HG03139 (cell line): ENCODE measurements at regions not wholly inside any gene's neighbourhood (a gene's known extent, or its start where the extent isn't known, plus 50 kb on each side); places are given as distances from the start of the nearest gene placed in this dataset.

Experiments used
- ATAC-seq: cut with Tn5 transposase; IDR thresholded peaks from one replicate; pipeline ENCODE4 v1.9.1; 2021; ENCODE audit not compliant: unreplicated experiment

DNA sequence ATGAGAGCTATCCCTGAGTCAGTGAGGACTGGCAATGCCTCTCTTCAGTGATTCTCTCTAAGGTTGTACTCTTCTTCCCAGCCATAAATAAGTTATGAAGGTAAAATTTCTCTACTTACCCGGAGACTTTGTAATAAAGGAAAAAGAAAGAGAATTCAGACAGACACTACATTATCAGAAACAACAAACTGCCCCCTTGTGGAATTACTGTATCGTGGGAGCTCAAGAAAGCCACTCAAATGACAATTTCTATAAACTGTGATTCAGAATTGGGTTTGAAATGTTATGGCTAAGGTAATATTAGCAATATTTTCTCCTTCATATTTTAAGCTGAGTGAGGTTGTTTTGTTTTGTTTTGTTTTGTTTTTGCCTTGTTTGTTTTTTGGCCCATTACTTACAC, 155.8 kb upstream of the TANK start:
- ATAC-seq = no peak

DNA sequence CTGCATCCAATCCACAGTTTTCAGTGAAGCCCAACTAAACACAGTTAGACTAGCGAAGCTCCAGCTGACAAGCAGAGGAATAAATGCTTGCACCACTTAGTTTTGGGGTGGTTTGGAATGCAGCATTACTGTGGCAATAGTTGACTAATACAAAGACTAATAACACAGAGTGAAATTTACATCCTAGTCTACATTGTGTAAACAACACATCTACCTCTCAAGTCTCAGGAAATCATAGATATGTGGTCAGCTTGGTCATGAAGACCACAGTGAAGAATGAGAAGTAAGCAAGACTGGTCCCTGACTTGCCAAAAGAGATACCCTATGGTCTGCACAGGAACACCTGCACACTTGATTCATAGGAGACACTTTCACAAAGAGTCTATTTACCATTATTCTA, 155.1 kb upstream of the TANK start:
- ATAC-seq = no peak

DNA sequence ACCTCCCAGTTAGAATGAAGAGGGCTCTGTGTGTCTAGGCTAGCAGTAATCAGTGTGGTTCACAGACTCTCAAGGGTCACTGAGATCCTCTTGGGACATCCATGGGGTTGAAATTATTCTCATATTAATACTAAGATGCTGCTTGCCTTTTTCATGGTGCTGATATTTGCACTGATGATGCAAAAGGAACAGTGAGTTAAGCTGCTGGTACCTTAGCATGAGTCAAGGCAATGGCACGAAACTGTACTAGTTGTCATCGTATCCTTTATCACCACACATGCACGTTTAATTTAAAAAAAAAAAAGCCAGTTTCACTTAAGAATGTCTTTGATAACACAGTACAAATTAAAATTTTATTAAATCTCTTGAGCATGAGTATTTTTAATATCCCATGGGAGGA, 151.9 kb upstream of the TANK start:
- ATAC-seq = no peak

DNA sequence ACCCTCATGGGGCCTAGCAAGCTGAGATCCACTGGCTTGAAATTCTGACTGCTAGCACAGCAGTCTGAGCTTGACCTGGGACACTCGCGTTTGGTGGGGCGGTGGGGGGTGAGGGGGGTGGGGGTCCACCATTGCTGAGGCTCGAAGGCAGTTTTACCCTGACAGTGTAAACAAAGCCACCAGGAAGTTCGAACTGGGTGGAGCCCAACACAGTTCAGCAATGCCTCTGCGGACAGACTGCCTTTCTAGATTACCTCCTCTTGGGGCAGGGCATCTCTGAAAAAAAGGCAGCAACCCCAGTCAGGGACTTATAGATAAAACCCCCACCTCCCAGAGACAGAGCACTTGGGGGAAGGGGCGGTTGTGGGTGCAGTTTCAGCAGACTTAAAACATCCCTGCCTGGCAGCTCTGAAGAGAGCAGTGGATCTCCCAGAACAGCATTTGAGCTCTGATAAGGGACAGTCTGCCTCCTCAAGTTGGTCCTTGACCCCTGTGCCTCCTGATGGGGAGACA, 149.7 kb upstream of the TANK start:
- ATAC-seq = no peak

DNA sequence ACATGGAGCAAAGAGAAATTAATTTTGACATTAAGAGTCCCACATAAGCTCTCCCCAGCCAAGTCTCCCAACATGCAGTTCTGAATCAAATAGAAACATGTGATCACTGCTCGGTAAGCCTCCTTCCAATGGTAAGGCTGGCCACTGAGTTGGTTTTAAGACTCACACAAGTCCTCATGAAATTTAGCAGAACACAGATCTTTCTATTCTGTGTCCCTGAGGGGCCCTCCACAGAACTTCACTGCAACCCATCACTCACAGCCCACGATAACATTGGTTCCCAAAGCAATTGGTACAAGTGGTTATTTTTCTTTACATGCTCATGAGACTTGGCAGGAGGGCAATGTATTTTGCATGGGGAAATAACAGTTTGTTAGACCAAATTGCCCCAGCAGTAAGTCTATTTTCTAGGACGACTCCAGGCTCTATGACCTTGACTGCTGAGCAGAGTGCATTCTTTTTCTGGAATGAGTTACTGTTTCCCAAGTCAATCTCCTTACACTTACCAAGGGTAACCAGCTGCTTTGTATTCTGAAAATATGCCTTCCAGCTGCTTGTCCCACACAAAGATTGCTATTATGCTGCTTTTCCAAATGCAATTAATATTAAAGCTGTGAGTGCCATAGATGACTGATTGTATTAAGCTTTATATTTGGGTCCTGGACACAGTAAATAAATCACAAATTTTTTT, 142.3 kb upstream of the TANK start:
- no peak for ATAC-seq

DNA sequence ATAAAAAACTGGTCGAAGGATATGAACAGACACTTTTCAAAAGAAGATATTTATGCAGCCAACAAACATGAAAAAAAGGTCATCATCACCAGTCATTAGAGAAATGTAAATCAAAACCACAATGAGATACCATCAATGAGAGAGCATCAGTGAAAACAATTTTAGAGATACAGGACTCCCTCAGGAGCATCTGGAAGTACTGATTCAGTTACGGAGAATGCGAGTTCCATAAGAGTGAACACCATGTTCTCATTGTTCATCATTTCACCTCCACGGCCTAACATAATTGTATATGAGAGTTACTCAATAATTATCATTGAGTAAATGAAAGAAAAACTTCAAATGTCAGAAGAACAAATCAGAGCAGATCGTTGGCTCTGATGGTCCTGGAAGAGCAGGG, 140.9 kb upstream of the TANK start:
- ATAC-seq = no peak

DNA sequence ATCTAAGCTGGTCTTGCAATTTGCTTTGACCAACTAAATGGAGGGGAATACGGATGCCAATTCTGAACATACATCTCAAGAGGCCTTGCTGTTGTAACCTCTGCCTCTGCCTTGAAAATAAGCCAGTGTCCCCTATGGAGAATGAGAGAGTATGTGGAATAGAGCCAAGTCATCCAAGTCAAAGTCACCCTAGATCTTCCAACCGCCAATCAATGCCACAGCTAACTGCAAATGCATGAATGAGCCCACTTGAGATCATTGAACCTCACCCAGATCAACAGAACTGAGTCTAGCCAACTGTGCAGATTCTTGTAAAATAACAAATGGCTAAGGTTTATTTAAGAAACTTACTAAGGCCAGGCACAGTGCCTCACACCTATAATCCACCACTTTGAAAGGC, 139.8 kb upstream of the TANK start:
- no peak for ATAC-seq

DNA sequence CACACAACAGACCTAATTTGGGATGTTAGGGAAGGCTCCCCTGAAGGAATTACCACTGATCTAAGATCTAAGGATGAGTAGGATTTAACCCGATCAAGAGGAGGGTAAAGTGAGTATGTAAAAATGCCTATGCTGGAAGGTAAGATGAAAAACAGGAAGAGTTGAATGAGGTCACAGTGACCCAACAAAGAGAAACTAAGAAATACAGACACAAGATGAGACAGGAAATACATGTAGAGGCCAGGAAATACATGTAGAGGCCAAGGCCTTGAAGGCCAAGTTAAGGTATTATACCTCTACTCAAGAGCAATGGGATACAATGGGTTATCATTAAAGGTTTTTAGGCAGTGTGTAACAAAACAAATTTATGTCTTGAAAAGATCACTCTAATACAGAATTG, 131.6 kb upstream of the TANK start:
- ATAC-seq = no peak

DNA sequence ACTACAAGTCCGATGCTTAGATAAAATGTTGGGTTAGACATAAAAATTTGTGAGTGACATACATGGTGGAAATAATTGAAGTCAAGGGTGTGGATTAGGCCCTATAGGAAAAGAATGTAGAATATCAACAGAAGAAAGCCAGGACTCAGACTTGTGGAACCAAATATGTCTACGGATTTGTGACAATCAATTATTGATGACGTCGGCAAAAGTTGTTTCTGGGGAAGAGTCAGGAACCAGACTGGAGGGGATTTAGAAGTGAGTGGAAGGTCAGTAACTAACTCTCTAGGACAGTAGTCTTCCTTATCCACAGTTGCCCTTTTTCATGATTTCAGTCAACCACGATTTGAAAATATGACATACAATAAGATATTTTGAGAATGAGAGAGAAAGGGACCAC, 130.9 kb upstream of the TANK start:
- no peak for ATAC-seq

DNA sequence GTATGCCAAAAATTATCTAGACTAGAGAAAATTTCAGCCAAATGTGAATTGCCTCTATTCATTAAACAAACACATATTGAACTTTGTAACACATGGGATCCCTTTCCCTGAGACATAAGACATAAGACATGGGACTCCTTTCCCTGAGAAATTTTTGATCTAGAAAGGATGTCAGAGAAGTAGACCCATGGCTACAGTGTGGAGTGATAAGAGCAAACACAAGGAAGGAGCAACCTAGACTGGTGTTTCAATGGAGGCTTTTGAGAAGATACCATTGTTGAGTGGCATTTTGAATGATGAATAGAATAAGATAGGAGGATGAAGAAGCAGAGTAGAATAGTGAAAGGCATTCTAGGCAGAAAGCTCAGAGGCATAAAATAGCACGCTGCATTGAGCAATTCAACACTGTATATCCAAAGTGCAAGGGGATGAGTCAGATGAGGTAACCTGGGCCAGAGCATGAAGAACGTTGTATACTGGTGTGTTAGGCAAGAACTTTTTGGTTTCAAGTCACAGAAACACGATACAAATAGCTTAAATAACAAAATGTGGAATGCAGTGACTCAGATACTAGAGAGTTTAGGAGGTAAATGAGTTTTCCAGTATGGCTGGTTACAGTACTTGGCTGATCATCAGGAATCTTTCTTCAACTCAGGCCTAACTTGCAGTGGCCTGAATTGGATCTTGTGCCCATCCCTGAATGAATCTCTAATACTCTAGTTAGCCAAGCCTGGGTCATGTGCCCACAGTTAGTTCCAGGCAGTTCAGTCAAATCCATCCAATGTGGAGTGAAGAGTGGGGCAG, 129.8 kb upstream of the TANK start:
- no peak for ATAC-seq

DNA sequence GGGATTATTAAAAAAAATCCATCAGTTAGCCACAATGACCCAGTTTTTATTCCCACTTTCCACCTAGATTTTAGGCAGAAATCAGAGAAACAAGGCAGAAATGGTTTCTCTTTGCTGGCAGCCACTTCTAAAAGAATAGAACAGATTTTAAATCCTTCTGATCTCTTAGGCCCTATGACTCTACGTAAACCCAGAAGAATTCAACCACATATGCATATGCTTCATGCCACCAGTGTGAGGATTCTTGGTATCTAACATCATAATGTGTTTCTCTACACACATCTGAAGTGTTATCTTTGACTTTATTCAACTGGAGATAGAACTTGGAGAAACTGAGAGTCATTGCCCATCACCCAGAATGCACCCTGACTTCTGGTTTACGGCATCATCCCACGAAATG, 128.7 kb upstream of the TANK start:
- no peak for ATAC-seq

DNA sequence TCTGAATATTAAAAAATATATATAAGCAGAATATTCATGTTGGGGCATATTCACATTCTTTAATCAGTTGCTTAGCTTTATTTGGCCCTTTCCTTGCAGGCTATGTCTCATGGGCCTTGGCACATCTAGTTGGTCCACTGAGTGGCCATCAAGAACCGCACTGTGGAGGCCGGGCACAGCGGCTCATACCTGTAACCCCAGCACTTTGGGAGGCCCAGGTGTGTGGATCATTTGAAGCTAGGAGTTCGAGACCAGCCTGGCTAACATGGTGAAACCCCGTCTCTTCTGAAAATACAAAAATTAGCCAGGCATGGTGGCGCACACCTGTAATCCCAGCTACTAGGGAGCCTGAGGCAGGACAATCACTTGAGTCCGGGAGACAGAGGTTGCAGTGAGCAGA, 127.6 kb upstream of the TANK start:
- no peak for ATAC-seq

DNA sequence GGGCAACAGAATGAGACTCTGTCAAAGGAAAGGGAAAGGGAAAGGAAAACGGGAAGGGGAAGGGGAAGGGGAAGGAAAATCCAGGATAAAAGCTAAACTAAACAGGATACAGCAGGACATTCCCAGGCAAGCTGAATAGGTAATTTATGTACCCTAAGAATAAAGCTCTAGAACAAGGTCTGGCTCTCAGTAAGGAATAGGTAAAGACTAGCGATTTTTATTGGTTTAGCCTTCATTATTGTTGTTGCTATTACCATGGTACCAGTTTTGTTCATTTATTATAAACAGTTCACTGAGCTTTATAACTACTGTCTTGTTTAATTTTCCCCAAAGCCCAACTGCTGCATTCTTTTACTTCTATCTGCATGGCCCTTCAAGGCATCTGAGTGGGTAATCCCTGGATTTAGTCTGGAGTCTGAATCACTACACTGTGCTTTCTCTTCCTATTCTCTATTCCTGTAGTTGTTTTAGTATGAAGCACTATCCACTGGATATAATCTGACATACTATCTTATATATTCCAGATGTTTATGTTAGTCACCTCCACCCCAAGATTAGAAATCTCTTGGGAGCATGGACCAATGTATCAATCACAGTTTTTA, 127.1 kb upstream of the TANK start:
- ATAC-seq = no peak

DNA sequence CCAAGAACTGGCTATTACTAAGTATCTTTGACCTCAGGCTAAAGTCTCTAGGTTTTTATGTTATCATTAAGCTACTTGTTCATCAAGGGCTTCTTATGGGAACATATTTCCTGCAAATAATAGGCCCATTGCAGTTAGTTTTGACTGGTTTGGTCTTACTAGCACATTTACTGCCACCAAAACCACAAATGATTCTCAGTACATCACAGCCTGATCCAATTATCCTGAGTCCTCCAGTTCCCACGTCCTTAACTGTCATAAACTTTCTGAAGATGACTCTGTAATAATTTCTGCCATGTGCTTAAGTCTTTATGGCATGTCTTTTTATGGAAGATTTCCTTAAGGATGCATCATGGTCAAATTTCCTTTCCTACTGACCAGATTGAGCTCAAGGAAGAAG, 123.3 kb upstream of the TANK start:
- ATAC-seq = no peak

DNA sequence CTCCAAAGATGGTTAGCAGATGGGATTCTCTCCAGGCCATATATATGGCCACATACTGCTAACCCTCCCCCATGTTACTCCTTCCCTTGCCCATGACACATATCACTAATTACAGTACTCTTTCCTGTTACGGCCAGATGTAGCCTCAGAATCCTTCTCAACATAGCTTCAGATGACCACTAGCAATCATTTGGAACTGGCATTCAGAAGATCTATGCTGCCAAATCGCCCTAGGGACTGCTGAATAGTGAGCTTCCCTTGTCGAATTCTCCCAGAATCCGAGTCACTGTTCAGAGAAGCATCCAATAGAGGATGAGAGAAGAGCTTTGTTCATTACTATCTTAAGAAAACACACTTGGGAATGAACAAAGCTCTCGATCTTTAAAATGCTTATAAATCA, 121.2 kb upstream of the TANK start:
- ATAC-seq = no peak

DNA sequence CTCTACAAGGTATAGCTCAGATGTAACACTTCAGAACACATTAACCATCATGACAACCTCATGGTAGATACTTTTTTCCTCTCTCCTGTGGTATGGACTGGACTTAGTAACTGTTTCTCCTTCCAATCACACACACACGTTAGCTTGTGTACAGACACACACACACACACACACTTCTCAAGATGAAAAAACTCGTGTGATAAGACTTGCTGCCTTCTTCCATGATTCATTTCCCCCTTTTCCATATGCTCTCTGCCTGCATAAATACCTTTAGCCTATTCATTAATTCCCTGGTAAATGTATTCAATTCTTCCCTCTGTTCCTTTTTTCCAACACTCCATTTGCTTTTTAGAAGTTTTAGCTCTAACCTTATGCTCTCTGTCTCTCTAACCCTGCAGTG, 118.9 kb upstream of the TANK start:
- no peak for ATAC-seq

DNA sequence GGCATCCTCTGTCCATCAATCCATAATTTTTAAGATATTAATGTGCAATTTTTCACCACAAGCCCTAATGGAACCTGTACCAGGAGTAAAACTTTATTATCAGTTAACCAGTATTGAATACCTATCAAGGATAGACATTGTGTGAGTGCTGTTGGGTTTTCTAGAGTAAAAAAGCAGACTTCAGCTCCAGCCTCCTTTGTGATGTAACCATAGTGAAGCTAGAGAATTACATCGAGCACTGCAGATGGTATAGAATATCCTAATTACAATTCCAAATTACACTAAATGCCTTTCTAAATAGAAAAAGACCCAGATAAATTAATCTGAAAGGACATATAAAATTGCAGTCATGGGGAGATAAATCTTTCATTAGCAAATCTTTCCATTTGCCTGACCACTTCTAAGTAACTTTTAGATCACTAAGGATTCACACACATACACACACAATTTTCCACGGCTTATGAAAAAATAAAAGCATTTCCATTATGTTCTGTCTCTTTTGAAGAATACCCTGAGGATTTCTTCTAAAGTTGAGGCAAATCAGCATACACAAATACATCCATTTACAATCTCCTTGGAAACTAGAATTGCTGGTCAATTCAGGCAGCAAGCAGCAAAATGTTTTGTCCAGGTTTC, 117.1 kb upstream of the TANK start:
- no peak for ATAC-seq

DNA sequence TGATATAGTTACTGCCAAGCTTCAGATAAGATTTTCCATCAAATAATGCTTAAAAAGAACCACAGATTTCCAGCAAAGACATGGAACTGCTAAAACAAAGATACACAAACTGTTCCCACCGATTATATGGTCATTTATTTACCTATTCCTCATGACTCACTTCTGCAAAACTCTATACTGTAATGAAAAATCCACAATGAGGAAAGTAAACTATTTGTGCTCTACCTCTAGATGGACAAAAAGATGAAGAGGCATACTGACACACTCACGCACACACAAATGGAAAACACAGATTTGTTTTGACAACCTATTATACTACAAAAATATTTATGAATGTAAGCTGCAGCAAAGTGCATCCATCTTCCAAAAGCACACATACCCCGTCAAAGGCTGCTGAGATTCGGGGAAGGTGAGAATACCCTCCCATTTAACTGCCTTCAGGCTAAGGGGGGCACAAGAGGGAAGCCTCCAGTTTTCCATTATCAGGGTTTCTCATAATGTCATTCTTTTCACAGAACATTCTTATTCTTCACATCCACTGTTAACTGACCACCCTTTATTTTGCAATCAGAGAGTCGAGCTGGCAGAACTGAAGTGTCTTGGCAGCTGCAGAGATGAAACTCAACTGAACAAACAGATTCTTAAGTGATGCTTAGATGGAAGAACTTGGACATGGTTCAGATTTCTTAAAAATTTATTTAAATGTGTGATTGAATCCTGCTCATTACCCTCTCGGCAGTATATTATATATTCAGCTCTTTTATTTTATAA, 115.9 kb upstream of the TANK start:
- no peak for ATAC-seq

DNA sequence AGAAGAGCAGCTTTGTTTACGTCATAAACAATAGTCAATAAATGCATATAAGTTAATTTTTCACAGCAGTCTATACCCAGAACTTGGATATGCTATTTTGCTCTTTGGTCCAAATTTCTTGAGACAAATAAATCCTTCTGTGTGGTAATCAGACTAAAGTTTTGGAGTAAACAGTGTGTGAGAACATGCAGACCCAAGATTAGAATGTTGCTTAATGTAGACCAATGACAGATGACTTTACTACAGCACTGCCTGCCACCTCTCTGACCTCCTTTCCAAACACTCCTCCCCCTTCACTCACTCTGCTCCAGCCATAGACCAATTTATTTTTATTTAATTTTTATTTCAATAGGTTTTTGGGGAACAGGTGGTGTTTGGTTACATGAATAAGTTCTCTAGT, 115.3 kb upstream of the TANK start:
- no peak for ATAC-seq

DNA sequence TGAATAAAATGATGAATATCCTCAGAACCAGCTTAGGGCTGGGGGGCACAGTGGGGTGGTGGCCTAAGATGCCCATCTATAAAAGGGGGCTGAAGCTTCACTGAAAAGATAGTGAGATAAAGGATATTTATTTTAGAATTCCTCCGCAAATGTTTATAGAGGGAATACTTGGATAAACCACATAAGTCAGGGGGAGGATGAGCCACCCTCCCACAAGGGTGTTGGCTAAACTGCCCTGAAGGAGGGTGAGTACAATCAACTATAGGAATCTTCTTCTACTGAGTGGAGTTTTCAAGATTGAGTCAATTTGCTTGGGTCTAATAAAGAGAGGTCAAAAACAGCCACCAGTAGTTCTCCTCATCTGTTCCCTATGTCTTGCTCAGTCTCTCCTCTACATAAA, 114.5 kb upstream of the TANK start:
- no peak for ATAC-seq

DNA sequence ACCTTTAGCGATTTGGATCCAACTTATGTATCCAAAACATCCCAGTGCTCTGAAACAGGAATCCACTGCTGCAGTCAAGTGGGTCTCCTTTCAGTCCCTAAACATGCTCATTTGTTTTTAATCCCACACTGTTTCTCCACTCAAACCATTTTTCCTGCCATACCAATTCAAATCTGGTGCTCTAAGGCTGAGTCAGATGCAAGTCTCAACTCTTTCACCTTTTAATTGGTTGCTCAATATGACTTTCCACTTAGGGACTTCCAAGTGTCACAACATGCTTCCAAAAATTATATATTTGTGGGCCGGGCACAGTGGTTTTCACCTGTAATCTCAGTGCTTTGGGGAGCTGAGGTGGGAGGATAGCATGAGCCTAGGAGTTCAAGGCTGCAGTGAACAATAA, 113.4 kb upstream of the TANK start:
- no peak for ATAC-seq
